HG03108 (cell line): ENCODE measurements at regions not wholly inside any gene's neighbourhood (a gene's known extent, or its start where the extent isn't known, plus 50 kb on each side); places are given as distances from the start of the nearest gene placed in this dataset.

Experiments used
- ATAC-seq: cut with Tn5 transposase; IDR thresholded peaks from one replicate; pipeline ENCODE4 v1.9.1; 2021; ENCODE audit warnings: moderate library complexity; ENCODE audit not compliant: unreplicated experiment

DNA sequence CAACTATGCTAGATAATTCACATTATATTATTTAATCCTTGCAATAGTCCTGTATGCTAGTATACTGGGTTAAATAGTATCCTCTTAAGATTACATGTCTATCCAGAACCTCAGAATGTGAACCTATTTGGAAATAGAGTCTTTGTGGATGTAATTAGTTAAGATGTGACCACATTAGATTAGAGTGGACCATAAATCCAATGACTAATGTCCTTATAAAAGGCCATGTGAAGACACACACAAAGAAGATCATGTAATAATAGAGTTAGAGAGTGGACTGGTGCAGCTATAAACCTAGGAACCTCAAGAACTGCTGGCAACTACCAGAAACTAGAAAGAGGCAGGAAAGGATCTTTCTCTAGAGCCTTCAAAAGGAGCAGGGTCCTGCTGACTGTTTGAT is 263.6 kb upstream of the PTGER4 start:
- ATAC-seq = no peak

DNA sequence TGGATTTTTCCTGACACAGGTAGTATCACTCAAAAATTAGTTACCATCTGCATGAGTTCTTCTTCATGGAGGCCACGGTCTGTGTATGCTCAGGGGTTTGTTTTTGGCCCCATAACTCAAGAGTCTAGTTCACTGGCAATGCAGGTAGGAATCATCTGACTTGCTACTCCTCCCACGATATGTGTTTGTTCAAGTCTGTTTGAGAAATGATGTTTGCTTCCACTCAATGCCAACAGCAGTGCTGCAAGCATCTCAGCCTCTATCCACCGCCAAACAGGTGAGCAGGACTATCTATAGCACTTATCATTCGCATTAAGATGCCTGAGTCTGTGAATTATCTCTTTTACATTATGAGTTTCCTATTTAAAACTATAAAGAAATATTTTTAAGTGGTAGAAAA is 264.8 kb upstream of the PTGER4 start:
- ATAC-seq = no peak

DNA sequence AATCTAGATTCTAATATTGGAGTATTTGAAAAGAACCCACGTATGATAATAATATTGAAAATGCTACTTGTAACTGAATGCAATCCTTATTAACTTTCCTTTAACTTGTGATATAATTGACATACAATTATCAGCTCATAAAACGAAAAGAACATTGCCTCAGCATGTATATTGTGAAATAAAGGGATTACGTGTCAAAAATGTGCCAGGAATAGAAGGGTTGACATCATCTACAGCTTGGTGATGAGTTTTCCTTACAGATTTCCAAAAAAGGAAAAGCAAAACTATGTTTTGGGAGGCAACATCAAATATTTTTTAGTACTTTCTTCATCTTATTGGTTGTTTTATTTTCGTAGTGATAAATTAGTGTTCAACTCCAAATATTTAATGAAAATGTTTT is 266.0 kb upstream of the PTGER4 start:
- no peak for ATAC-seq

DNA sequence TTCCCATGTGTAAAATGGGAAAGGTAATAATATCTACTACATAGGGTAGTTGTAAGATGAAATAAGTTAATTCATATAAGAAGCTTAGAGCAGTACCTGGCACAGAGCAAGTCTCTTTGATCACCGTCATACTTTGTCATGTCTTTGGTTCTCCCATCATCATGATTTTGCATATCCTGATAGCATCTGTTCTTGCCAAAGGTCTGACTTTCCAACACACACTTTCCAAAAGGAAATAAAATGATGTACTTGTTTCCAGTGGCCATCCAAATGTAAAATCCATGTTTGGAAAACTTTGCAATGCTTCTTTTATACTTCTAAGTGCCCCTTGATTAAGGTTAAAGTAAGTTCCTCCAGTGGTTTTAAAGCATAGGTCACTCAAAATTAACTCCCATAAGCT is 266.9 kb upstream of the PTGER4 start:
- ATAC-seq = no peak

DNA sequence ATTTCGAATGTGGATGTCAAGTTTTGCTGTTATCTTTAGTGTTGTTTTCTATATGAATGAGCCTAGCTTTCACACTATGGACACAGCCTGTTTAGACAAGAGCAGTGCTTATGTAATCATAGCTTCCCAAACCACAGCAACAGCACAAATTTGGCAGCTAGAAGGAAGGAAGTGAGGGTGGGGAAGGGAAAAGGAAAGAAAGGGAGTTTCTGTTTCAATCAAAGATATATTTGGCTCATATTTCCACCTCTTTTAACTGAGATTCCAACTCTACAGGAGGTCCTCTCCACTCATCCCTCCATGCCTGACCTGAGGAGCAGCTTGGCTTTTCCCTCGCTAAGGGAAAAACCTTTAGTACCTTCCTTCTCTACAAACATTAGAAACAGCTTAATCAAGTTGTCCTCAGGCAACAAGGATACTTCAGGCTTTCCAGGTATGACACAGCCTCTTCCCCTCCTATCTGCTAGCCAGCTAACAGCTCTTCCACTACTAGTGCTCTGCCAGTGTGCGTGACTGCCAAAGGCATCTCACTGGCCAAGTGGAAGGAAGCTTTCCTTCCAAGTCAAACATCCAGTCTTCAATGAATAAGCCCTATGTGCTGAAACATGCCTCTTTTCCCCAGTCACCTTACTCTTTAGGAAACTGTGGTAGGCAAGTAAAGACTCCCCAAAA is 268.6 kb upstream of the PTGER4 start:
- no peak for ATAC-seq

DNA sequence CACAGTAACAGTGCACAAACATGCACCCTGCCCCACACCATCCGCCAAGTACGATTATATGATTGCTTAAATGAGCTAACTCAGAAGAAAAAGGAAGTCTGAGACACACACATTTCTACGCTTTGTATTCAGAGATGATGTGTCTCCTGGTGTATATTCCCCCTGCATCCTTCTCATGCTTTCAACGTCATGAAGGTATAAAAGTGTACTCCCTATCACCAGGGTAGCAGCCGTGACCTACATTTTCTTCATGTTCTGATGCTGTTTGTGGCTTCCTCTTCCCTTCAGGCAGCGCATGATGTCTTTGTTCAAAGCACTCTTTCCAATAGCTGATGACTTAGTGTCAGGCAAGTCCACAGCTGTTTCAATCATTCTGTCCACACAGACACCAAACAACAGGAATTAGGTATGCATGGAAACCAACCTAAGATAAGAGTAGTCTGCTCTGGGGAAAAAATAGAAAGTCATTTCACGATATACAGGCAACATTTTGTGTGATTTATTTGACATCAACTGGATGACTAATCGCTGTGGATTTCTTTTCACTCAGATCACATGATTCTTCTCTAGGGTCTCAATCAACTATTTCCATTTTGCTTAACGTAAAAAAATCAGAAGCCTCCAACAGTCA is 269.4 kb upstream of the PTGER4 start:
- no peak for ATAC-seq

- ATAC-seq = no peak
Observed at GRCh38 chr5:40409601-40410000, 270.1 kb upstream of the PTGER4 start.

DNA sequence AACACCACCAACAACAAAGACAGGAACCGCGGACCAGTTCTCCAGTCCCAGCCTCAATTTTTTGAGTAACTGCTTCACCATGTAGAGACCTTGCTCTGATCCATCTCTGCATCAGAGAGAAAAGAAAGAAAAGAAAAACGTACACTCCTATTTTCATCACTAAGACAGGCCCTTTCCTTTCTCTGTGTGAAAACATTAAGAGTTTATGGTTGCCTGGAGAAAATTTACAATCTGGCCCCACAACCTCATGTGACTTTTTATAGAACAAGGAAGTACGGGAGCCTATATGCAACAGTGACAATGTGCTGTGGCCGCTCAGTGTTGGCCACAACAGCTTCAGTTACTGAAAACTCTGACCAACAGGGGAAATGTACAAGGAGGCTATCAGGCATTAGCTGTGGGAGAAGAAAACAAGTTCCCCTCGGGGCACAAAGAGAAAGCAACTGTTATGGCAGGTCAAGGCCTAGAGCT is 272.9 kb upstream of the PTGER4 start:
- ATAC-seq = peak; percentile 43

GRCh38 chr5:40405996-40406740 is 273.5 kb upstream of the PTGER4 start:
- ATAC-seq = no peak

- ATAC-seq = no peak
Observed at GRCh38 chr5:40405230-40405629, 274.5 kb upstream of the PTGER4 start.

DNA sequence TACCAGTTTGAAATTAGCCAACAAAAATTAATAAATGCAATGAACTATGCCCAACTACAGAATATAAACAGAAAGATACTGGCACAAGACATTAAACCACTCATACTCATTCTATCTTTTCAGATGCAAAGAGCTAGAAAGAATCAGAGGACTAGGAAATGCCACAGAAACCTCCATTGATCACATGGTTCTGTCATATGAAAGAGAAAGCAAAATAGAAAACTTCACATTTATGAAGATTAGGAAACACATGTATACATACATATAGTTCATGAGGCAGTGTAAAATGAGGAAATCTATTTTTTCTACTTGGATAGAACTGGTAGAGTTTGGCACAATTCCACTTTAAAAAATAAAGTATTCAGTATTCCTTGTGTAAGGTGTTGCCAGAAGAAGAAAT is 275.1 kb upstream of the PTGER4 start:
- ATAC-seq = peak; percentile 52

- no peak for ATAC-seq
Observed at GRCh38 chr5:40402007-40402364, 277.7 kb upstream of the PTGER4 start.

- ATAC-seq = no peak
Observed at GRCh38 chr5:40401284-40402006, 278.3 kb upstream of the PTGER4 start.

GRCh38 chr5:40400245-40400644 is 279.5 kb upstream of the PTGER4 start:
- no peak for ATAC-seq

DNA sequence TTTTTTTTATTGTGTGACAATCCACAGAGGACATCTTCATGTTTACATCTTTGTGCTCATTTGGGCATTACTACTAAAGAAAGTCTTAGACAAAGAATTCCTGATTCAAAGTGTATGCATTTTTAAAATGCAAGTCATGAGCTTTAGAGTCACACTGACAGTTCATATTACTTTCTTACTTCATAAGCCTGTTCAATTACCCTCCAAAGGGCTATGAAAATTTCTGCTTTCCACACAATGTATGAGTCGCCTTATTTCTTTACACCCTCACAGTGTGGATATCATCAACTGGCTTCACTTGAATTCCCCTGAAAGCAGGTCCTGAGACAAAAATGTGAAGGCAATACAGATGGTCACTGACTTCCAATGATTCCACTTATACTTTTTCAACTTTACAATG is 280.4 kb upstream of the PTGER4 start:
- no peak for ATAC-seq

DNA sequence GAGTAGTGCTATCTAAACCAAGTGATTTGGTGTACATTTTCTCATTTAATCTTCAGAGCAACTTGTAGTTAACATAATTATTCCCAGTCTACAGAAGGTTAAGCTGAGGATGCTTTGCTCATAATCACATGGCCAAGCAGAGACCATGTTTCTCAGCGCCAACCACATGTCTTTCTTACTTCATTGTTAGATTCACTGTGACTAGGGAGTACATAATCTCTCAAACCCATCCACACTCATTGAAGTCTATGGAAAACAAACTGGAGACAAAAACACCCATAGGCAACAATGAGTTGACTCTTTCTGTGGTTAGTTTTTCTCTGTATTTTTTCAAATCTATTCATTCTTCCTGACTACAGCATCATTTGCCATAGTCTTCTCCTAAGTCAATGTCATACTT is 281.7 kb upstream of the PTGER4 start:
- no peak for ATAC-seq

GRCh38 chr5:40397091-40397490 is 282.6 kb upstream of the PTGER4 start:
- ATAC-seq = no peak

- no peak for ATAC-seq
Observed at GRCh38 chr5:40396317-40396716, 283.4 kb upstream of the PTGER4 start.

DNA sequence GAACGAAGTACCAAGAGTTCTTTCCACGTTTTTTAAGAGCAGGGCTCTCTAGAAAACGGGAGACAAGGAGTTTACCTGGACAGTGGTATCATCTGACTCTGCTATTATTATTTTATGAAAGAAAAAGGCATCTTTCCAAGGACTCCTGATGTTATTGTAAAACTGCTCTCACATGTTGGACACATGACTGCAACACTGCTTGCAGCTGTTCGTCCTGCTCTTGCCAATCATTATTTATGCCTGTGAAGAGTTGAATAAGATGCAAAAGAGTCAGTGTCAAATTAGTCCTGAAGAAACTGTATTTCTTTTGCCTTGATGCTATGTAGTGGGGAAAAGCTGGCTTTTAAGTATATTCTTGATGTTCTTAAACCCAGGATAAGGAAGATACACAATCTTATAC is 284.5 kb upstream of the PTGER4 start:
- ATAC-seq = no peak

DNA sequence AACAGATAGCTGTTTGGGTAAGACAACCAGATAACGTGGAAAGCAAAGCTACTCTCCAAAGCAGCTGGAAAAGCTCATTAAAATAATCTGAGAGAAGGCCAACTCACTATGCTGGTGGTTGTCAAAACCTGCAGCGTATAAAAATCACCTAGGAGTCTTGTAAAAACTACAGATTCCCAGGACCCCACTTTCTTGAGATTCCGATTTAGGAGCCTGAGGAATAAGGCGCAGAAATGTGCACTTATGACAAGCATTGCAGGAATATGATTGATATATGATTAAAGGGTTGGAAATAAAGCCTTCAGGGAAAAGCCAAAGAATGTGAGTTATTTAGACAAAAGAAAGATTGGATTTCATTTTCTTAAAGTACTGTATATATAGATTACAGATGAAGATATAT is 285.0 kb upstream of the PTGER4 start:
- no peak for ATAC-seq

DNA sequence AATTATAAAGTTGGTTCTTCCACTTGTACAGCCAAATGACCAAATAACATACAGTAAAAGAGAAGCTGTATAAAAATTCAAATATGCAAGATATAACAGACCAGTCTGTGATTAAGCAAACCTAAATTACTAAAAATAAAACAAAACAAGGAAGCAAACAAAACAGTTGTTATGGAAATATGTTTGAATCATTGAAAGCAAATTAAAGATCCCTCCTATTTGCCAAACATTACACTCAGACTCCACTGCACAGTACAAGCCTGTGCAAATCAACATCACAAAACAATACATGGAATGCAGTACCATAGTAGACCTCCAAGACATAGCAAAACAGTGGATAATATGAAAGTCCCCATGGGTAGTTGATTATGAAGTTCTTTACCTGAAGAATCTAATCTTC is 288.1 kb upstream of the PTGER4 start:
- ATAC-seq = no peak
